ENCODE measurements at regions not wholly inside any gene's neighbourhood (a gene's known extent, or its start where the extent isn't known, plus 50 kb on each side); places are given as distances from the start of the nearest gene placed in this dataset.
"Not testable (repeated sequence)": the region's sequence is repeated elsewhere in the genome, so short reads cannot be mapped to it uniquely, and the experiment has no call there.

- not testable (repeated sequence) for H3K9ac ChIP-seq (ENCODE audit: low read depth, low read length)
Observed at GRCh38 chr9:2397875-2398274, 223.7 kb upstream of the VLDLR start.

GRCh38 chr9:2401746-2402145, 219.8 kb upstream of the VLDLR start:
- 70% methylated on average over 2 of the region's 3 CpGs for WGBS
- not testable (repeated sequence) for H3K4me3 ChIP-seq (ENCODE audit: low read length); H3K36me3 ChIP-seq (ENCODE audit: insufficient read depth, low read length); H3K4me1 ChIP-seq (ENCODE audit: insufficient read depth, low read length); H3K9ac ChIP-seq (ENCODE audit: low read depth, low read length); H3K9me3 ChIP-seq (ENCODE audit: insufficient read depth, low read depth, low read length); H3K27me3 ChIP-seq (ENCODE audit: insufficient read depth, low read length); H3K27ac ChIP-seq (ENCODE audit: low read depth, low read length)

More at GRCh38 chr9:2397875-2398274, 223.7 kb upstream of the VLDLR start:
- H3K27ac ChIP-seq (ENCODE audit: low read depth, low read length); H3K4me1 ChIP-seq (ENCODE audit: insufficient read depth, low read length); H3K4me3 ChIP-seq (ENCODE audit: low read length); H3K9me3 ChIP-seq (ENCODE audit: insufficient read depth, low read depth, low read length); H3K36me3 ChIP-seq (ENCODE audit: insufficient read depth, low read length); H3K27me3 ChIP-seq (ENCODE audit: insufficient read depth, low read length): not testable (repeated sequence)

GRCh38 chr9:2403701-2404100, 217.9 kb upstream of the VLDLR start:
- 30% methylated on average over 1 of the region's 1 CpG for WGBS
- Histone ChIP-seq H3K9me3 (ENCODE audit: insufficient read depth, low read depth, low read length) (no peaks in the 10 kb centered on the region), H3K36me3 (ENCODE audit: insufficient read depth, low read length) (no peaks in the 10 kb centered on the region)

GRCh38 chr9:2406252-2406651, 215.3 kb upstream of the VLDLR start:
- Histone ChIP-seq H3K4me1 (ENCODE audit: insufficient read depth, low read length) (peaks cover 4% of the 10 kb centered on the region), H3K4me3 (ENCODE audit: low read length) (no peak overlapping the region), H3K9me3 (ENCODE audit: insufficient read depth, low read depth, low read length) (no peaks in the 10 kb centered on the region), H3K36me3 (ENCODE audit: insufficient read depth, low read length) (no peaks in the 10 kb centered on the region), H3K9ac (ENCODE audit: low read depth, low read length) (no peak overlapping the region), H3K27ac (ENCODE audit: low read depth, low read length) (no peak overlapping the region), H3K27me3 (ENCODE audit: insufficient read depth, low read length) (no peaks in the 10 kb centered on the region)
- 92% methylated on average over 12 of the region's 12 CpGs for WGBS

More at GRCh38 chr9:2403701-2404100, 217.9 kb upstream of the VLDLR start:
- no peak overlapping the region for H3K9ac ChIP-seq (ENCODE audit: low read depth, low read length)
- no peak overlapping the region for H3K4me3 ChIP-seq (ENCODE audit: low read length)
- H3K27ac ChIP-seq (ENCODE audit: low read depth, low read length): no peak overlapping the region
- no peaks in the 10 kb centered on the region for H3K27me3 ChIP-seq (ENCODE audit: insufficient read depth, low read length)
- no peaks in the 10 kb centered on the region for H3K4me1 ChIP-seq (ENCODE audit: insufficient read depth, low read length)

GRCh38 chr9:2407450-2407849, 214.1 kb upstream of the VLDLR start:
- Histone ChIP-seq H3K9me3 (ENCODE audit: insufficient read depth, low read depth, low read length) (no peaks in the 10 kb centered on the region), H3K4me3 (ENCODE audit: low read length) (no peak overlapping the region), H3K27me3 (ENCODE audit: insufficient read depth, low read length) (no peaks in the 10 kb centered on the region), H3K36me3 (ENCODE audit: insufficient read depth, low read length) (no peaks in the 10 kb centered on the region), H3K4me1 (ENCODE audit: insufficient read depth, low read length) (peaks cover 15% of the 10 kb centered on the region), H3K27ac (ENCODE audit: low read depth, low read length) (no peak overlapping the region), H3K9ac (ENCODE audit: low read depth, low read length) (no peak overlapping the region)
- 90% methylated on average over 7 of the region's 7 CpGs for WGBS

GRCh38 chr9:2411459-2412215, 209.9 kb upstream of the VLDLR start:
- peaks cover 24% of the 10 kb centered on the region for H3K4me1 ChIP-seq (ENCODE audit: insufficient read depth, low read length)
- peak overlapping the region; percentile 73 for H3K27ac ChIP-seq (ENCODE audit: low read depth, low read length)
- H3K27me3 ChIP-seq (ENCODE audit: insufficient read depth, low read length): no peaks in the 10 kb centered on the region
- H3K4me3 ChIP-seq (ENCODE audit: low read length): no peak overlapping the region
- WGBS: 93% methylated on average over 6 of the region's 8 CpGs
- no peaks in the 10 kb centered on the region for H3K36me3 ChIP-seq (ENCODE audit: insufficient read depth, low read length)
- H3K9ac ChIP-seq (ENCODE audit: low read depth, low read length): peak overlapping the region; percentile 7; the same call in 1 of the 2 replicates
- no peaks in the 10 kb centered on the region for H3K9me3 ChIP-seq (ENCODE audit: insufficient read depth, low read depth, low read length)

GRCh38 chr9:2413160-2413805, 208.3 kb upstream of the VLDLR start:
- H3K36me3 ChIP-seq (ENCODE audit: insufficient read depth, low read length): no peaks in the 10 kb centered on the region
- no peak overlapping the region for H3K9ac ChIP-seq (ENCODE audit: low read depth, low read length)
- no peak overlapping the region for H3K4me3 ChIP-seq (ENCODE audit: low read length)
- H3K27ac ChIP-seq (ENCODE audit: low read depth, low read length): no peak overlapping the region
- no peaks in the 10 kb centered on the region for H3K9me3 ChIP-seq (ENCODE audit: insufficient read depth, low read depth, low read length)
- 90% methylated on average over 4 of the region's 4 CpGs for WGBS
- H3K27me3 ChIP-seq (ENCODE audit: insufficient read depth, low read length): no peaks in the 10 kb centered on the region
- H3K4me1 ChIP-seq (ENCODE audit: insufficient read depth, low read length): peaks cover 26% of the 10 kb centered on the region

GRCh38 chr9:2414465-2414864, 207.1 kb upstream of the VLDLR start:
- H3K4me1 ChIP-seq (ENCODE audit: insufficient read depth, low read length): peaks cover 37% of the 10 kb centered on the region
- H3K27me3 ChIP-seq (ENCODE audit: insufficient read depth, low read length): no peaks in the 10 kb centered on the region
- H3K9me3 ChIP-seq (ENCODE audit: insufficient read depth, low read depth, low read length): no peaks in the 10 kb centered on the region
- no peak overlapping the region for H3K27ac ChIP-seq (ENCODE audit: low read depth, low read length)
- WGBS: 92% methylated on average over 2 of the region's 2 CpGs
- no peak overlapping the region for H3K4me3 ChIP-seq (ENCODE audit: low read length)
- no peaks in the 10 kb centered on the region for H3K36me3 ChIP-seq (ENCODE audit: insufficient read depth, low read length)
- no peak overlapping the region for H3K9ac ChIP-seq (ENCODE audit: low read depth, low read length)

GRCh38 chr9:2415326-2415725, 206.3 kb upstream of the VLDLR start:
- H3K4me3 ChIP-seq (ENCODE audit: low read length): no peak overlapping the region

GRCh38 chr9:2417730-2418129, 203.9 kb upstream of the VLDLR start:
- Histone ChIP-seq H3K4me3 (ENCODE audit: low read length) (no peak overlapping the region), H3K27me3 (ENCODE audit: insufficient read depth, low read length) (no peaks in the 10 kb centered on the region), H3K4me1 (ENCODE audit: insufficient read depth, low read length) (peaks cover 39% of the 10 kb centered on the region), H3K9me3 (ENCODE audit: insufficient read depth, low read depth, low read length) (no peaks in the 10 kb centered on the region), H3K36me3 (ENCODE audit: insufficient read depth, low read length) (no peaks in the 10 kb centered on the region), H3K9ac (ENCODE audit: low read depth, low read length) (no peak overlapping the region), H3K27ac (ENCODE audit: low read depth, low read length) (no peak overlapping the region)
- 95% methylated on average over 3 of the region's 4 CpGs for WGBS

More at GRCh38 chr9:2415326-2415725, 206.3 kb upstream of the VLDLR start:
- no peaks in the 10 kb centered on the region for H3K36me3 ChIP-seq (ENCODE audit: insufficient read depth, low read length)
- no peak overlapping the region for H3K27ac ChIP-seq (ENCODE audit: low read depth, low read length)
- peaks cover 44% of the 10 kb centered on the region for H3K4me1 ChIP-seq (ENCODE audit: insufficient read depth, low read length)
- no peaks in the 10 kb centered on the region for H3K9me3 ChIP-seq (ENCODE audit: insufficient read depth, low read depth, low read length)
- WGBS: 96% methylated on average over 6 of the region's 6 CpGs
- H3K27me3 ChIP-seq (ENCODE audit: insufficient read depth, low read length): no peaks in the 10 kb centered on the region
- no peak overlapping the region for H3K9ac ChIP-seq (ENCODE audit: low read depth, low read length)

- no peak overlapping the region for H3K4me3 ChIP-seq (ENCODE audit: low read length)
- peaks cover 34% of the 10 kb centered on the region for H3K4me1 ChIP-seq (ENCODE audit: insufficient read depth, low read length)
- H3K9me3 ChIP-seq (ENCODE audit: insufficient read depth, low read depth, low read length): no peaks in the 10 kb centered on the region
- H3K36me3 ChIP-seq (ENCODE audit: insufficient read depth, low read length): no peaks in the 10 kb centered on the region
- no peaks in the 10 kb centered on the region for H3K27me3 ChIP-seq (ENCODE audit: insufficient read depth, low read length)
- no peak overlapping the region for H3K27ac ChIP-seq (ENCODE audit: low read depth, low read length)
- 20% methylated on average over 1 of the region's 2 CpGs for WGBS
- H3K9ac ChIP-seq (ENCODE audit: low read depth, low read length): no peak overlapping the region
Observed at GRCh38 chr9:2418619-2419018, 203.0 kb upstream of the VLDLR start.

Measured in HUES64 (cell line).